Kidney glomerular epithelial cell (primary cell): ENCODE measurements at regions not wholly inside any gene's neighbourhood (a gene's known extent, or its start where the extent isn't known, plus 50 kb on each side); places are given as distances from the start of the nearest gene placed in this dataset.

Experiments
- DNase-seq: peaks from one replicate; lab custom pipeline; 2025; lab: John Stamatoyannopoulos, UW

DNA sequence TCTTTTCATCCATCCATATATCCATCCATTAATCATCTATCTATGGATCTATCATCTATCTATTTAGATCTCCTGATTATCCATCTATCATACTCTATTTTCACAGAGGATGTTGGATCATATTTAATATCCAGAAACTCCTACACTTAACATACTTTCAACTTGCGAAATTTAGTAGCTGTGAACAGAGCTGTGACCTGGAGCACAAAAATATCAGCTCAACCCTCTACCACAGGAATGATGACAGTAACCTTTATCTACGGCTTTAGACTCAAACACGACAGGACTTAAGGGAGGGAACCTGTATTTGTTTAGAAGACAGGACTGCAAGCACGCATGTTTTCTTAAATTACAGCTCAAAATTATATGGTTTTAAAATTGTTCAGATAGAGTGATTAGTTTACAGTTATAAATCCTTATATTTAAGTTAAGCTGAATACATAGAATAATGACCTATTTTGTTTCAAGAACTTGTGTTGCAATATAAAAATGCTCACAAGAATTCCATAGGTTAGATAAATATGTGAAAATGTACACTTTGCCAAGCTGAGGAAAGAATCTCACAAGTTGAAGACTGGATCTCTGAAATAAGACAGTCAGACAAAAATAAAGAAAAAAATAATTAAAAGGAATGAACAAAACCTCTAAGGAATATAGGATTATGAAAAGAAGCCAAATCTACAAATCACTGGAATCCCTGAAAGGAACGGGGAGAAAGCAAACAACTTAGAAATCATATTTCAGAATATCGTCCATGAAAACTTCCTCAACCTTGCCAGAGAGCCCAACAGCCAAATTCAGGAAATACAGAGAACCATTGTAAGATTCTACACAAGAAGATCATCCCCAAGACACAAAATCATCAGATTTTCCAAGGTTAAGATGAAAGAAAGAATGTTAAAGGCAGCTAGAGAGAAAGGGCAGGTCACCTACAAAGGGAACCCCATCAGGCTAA is 142.0 kb downstream of the COL6A3 start:
- DNase-seq: no peak
